Thyroid gland (tissue), 4 donors: ENCODE measurements at regions not wholly inside any gene's neighbourhood (a gene's known extent, or its start where the extent isn't known, plus 50 kb on each side); places are given as distances from the start of the nearest gene placed in this dataset.

Experiments
- POLR2A ChIP-seq, 2 donors: fragments of 450-650 bp; IDR thresholded peaks; one replicate each; pipeline ENCODE4 v1.6.1; 2017; ENCODE audit warnings: antibody characterized with exemption in 2 of 2, mild to moderate bottlenecking in 2 of 2, moderate library complexity in 1 of 2
- TF ChIP-seq, protein P1 (sequence below), 6 experiments: fragments of 200-600 bp in 3 of 6; fragments of 450-650 bp in 3 of 6; sonication (generic) in 3 of 6; IDR thresholded peaks; one replicate each; pipeline ENCODE4 v1.5.1; 2016 to 2019; ENCODE audit warnings: antibody characterized with exemption in 6 of 6, mild to moderate bottlenecking in 2 of 6, inconsistent platforms in 1 of 6, moderate library complexity in 1 of 6

DNA sequence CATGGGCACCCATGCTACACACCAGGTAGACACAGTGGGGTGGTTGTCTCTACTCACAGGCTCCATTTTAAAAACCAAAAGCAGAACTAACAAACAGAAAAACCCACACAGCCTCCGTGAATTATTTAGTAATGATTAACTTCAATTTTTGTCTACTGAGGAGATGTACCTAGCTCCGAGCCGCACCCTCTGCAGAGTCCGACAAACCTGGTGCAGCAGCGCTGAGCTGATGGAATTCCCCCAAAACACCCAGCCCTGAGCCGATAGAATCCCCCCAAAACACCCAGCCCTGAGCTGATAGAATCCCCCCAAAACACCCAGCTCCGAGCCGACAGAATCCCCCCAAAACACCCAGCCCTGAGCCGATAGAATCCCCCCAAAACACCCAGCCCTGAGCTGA lies 927.0 kb downstream of the BRD1 start:
- TF ChIP-seq, protein P1, sequence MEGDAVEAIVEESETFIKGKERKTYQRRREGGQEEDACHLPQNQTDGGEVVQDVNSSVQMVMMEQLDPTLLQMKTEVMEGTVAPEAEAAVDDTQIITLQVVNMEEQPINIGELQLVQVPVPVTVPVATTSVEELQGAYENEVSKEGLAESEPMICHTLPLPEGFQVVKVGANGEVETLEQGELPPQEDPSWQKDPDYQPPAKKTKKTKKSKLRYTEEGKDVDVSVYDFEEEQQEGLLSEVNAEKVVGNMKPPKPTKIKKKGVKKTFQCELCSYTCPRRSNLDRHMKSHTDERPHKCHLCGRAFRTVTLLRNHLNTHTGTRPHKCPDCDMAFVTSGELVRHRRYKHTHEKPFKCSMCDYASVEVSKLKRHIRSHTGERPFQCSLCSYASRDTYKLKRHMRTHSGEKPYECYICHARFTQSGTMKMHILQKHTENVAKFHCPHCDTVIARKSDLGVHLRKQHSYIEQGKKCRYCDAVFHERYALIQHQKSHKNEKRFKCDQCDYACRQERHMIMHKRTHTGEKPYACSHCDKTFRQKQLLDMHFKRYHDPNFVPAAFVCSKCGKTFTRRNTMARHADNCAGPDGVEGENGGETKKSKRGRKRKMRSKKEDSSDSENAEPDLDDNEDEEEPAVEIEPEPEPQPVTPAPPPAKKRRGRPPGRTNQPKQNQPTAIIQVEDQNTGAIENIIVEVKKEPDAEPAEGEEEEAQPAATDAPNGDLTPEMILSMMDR (IDR thresholded peaks at IDR 0.05): no peak
- TF ChIP-seq POLR2A (IDR thresholded peaks at IDR 0.05): no peak
